Inflammatory macrophage treated with lipopolysaccharide for 4 hours (primary cell): ENCODE measurements at regions not wholly inside any gene's neighbourhood (a gene's known extent, or its start where the extent isn't known, plus 50 kb on each side); places are given as distances from the start of the nearest gene placed in this dataset.

ENCODE experiments used
- DNase-seq: peaks from one replicate; pipeline ENCODE4 v3.0.0-alpha.2; 2020

GRCh38 chr2:176650838-176651555, 381.8 kb downstream of the MTX2 start:
- DNase-seq: no peak

GRCh38 chr2:176652300-176653182, 383.3 kb downstream of the MTX2 start:
- DNase-seq: peak; percentile 70

- DNase-seq: peak; percentile 46
These were observed 384.5 kb downstream of the MTX2 start for GRCh38 chr2:176653479-176654443.

DNA sequence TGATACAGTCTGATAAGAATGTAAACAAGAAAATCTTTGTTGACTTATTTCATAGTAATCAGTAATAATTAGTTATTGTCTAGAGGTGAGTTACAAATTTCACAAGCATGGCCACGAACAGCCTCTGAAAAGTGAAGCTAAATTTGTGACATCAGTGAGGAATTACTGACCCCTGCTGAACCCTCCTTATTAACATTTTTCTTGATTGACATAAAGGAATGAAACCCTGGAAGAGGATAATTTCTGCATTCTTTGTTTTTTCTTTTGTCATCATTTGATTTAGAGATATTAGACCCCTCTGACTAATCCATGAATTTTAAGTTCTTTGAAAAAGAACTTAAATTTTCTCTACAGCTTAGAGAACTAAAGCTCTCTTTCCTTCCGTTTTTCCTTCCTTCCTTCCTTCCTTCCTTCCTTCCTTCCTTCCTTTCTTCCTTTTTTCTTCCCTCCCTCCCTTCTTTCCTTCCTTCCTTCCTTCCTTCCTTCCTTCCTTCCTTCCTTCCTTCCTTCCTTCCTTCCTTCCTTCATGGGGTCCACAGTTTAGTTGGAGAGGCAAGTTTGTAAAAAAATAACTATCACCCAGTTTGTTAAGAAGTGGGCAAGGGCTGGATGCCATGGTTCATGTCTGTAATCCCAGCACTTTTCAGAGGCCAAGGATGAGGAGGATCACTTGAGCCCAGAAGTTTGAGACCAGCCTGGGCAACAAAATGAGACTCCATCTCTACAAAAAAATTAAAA, 387.0 kb downstream of the MTX2 start:
- DNase-seq: no peak

DNA sequence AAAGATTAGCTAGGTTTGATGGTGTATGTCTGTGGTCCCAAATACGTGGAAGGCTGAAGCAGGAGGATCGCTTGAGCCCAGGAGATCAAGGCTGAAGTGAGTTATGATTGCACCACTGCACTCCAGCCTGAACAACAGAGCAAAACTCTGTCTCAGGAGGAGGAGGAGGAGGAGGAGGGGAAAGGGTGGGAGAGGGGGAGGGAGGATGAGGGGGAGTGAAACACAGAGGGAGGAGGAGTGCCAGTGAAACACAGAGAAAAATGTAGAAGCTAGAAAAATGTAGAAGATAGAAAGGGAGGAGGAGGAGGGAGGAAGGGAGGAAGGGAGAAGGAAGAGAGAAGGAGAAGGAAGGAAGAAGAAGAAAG, 387.5 kb downstream of the MTX2 start:
- no peak for DNase-seq

DNA sequence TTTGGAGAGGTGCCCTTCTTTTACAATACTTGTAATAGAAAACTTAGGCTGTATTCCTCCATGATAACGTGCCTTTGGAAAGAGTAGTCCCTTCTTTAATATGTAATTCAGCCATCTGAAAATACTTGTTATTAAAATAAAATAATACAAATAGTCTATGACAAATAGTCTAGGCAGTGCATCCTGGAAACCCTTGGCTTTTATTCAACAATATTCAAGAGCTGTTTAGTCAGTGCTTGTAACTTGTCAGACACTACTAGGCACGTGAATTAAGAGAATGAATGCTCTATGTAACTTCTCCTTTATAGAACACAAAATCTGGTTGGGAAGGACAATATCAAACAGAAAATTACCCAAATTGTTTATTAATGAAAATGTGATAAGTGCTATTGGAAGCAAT, 388.2 kb downstream of the MTX2 start:
- no peak for DNase-seq

GRCh38 chr2:176658708-176659107, 389.5 kb downstream of the MTX2 start:
- DNase-seq: no peak

DNA sequence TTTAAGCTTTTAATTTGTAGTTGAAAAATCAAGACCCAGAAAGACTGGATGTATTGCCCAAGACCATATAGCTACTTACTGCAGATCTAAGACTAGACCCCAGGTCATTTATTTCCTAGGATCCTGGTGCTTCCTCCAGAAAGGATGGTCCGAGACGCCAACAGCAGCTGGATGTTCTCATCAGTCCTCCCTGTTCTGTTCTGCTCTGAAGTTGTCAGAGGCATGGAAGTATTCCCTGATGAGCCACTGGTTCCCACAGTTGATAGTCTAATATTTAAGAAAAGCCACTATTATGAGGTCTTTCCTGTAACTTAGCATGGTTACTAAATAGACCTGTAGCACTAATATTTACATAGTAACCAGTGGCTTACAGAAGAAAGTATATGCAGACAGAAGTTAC, 393.5 kb downstream of the MTX2 start:
- DNase-seq: no peak

DNA sequence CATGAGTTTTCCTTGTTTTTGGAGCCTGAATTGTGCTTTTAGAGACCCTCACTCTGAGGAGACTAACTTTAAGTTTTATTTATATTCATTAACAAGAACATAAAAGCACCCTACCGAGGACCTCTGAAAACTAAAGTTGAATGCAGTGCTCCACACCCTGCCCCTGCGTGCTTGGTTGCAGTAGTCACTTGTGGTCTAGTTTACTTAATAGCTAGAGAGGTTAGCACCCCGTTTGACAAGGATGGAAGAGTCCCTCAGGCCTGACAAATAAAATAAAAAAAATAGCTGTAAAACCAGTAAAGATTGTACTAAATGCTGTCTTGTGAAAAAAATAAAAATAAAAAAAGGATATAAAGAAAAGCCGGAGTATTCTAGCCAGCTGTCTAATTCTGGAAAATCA, 395.2 kb downstream of the MTX2 start:
- no peak for DNase-seq

DNA sequence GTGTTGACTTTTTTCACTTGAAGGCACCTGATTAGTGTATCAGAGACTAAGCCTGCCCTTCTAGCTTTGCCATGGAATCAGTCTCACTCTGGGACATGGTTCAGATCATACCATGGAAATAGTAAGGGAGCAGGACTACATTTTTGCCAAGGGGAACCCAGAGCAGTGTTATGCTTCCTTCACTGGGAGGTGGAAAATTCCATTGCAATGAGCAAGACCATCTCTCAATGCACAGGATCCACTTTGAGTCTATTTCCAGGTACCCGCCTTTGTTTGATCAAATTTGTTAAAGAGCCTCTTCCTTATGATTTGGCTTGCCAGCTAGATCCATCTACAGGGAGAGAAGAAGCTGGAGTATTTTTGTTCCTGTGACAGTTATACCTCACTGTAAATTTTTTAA, 395.8 kb downstream of the MTX2 start:
- no peak for DNase-seq

DNA sequence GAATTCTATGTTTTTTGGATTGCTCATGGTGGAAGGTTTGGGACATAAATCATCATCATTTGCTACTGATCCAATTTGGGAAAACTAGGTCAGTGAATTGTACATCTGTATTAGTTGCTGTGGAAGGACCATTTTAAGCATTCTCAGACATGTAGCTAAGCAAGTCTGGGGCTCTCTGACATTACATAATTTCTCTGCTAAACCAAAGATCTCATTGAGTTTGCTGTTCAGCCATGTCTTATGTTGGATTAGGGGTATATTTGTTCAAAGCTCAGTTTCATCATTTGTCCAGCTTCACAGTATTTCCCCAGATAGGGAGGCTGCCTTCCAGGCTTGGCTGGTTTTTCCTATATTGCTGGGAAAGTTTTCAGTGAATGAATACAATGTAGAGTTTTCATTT, 399.7 kb downstream of the MTX2 start:
- DNase-seq: no peak

- no peak for DNase-seq
These were observed 400.3 kb downstream of the MTX2 start for GRCh38 chr2:176669398-176670174.

GRCh38 chr2:176675271-176675949, 406.2 kb downstream of the MTX2 start:
- no peak for DNase-seq

- no peak for DNase-seq
These were observed 408.6 kb downstream of the MTX2 start for GRCh38 chr2:176677746-176678265.

DNA sequence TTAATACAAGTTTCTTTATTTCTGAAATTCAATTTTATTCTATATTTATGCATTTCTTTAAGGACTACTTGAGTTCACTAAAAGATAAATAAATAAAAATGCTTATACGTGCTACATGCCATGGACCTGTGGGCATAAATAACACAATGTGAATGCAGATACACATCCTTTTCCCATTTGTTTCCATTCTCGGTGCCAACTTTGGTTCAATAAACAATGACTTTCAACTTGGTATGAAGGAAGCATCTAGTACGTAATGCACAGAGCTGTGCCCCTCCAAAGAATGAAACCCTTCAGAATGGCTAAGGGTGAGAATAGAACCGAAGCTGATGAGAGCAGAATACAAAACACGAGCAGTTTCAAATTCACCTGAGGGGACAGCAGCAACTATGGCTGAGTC, 409.3 kb downstream of the MTX2 start:
- no peak for DNase-seq

DNA sequence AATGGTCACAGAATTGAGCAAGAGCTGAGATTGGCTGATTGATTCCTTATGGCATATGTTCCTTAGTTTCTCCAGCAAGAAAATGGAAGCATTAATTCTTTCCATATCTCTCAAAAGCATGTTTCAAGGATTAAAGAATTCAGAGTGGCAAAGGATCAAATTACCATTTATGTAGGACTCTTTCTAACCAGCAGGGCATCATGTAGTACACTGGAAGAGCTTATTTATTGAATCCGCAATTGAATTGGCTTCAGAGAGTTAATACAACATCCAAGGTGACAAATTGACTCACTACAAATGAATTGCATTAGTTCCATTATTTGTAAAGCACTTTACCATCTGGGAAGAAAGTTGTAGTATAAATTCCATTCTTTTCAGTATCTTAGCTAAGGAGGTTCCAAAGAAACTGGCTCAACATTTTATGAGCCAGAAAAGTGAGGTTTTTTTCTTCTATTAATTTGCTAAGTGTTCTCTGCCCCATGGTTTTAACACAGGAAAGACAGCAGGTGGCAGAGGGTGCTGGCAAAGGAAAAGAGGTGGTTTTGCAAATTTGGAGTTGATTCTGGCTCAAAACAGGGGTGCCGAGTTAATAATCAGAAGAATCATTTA, 409.9 kb downstream of the MTX2 start:
- DNase-seq: no peak

DNA sequence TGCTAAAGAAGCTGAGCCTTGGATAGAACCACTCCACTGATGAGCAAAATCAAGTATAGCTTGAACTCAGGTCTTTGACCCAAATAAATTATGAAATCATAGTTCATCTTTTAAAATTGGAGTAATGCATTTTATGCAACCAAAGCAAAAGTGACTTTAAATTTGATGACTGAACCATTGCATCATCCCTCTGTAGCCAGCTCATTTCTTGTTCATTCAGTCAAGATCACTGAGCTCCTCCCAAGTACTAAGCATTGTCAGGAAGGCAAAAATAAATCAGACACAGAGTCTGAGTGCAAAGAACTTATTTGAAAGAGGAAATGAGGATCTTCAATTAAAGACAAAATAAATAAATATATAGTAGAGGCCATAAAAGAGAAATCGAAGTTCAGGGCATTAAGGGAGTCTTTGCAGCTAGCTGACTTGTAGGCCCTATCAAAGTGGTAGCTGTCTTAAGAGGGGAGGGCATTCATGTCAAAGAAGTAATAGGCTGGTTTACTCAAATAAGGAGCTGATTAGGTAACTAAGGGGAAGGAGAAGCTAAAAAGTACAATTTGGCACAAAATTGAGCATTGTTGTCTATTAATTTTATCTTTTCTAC, 411.8 kb downstream of the MTX2 start:
- no peak for DNase-seq

GRCh38 chr2:176681584-176682115, 412.4 kb downstream of the MTX2 start:
- no peak for DNase-seq

DNA sequence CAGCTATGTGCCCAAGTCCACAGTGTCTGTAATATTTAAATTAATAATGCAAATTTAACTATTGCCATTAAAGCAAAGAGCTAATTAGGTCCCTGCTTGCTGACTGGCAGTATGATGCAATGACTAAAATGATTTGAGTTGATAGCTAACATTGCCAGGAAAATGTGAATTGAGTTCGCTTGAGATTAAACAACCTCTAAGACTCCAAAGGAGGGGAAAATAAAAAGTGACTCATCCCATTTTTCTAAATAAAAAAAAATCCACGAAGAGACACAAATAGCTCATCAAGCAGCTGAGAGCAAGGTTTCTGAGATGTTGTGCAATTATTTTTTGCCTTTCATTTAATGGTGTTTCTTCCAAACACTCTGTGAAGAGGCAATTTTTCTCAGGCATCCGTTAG, 413.0 kb downstream of the MTX2 start:
- no peak for DNase-seq
